HCT116 (cell line): ENCODE measurements at regions not wholly inside any gene's neighbourhood (a gene's known extent, or its start where the extent isn't known, plus 50 kb on each side); places are given as distances from the start of the nearest gene placed in this dataset.
"Not testable (repeated sequence)": the region's sequence is repeated elsewhere in the genome, so short reads cannot be mapped to it uniquely, and the experiment has no call there.

Experiments
- ATAC-seq: fragments of 200-7000 bp; cut with Tn5 transposase; 2 replicates; pipeline ENCODE4 v1.9.1; 2020; ENCODE audit warnings: mild to moderate bottlenecking, moderate library complexity
- BruUV-seq: library from RNA; stranded (reverse); fragments of 400-500 nt; replicated peaks from 2 replicates; lab custom pipeline; 2021; lab: Mats Ljungman, UMichigan
- CTCF ChIA-PET: fragments of 300-600 bp; sonication (Branson Sonifier 250); formaldehyde crosslinking; loops from one replicate; lab custom pipeline; 2021; ENCODE audit warnings: antibody characterized with exemption; lab: Charles Lee
- POLR2A ChIA-PET: fragments of 300-600, 350-600 bp; sonication (Branson Sonifier 250); formaldehyde crosslinking; loops from one replicate; lab custom pipeline; 2021; ENCODE audit warnings: antibody characterized with exemption; lab: Charles Lee
- RAD21 ChIA-PET, 2 experiments: fragments of 300-600 bp; sonication (Branson Sonifier 250); formaldehyde crosslinking; loops; one replicate each; lab custom pipeline; 2023; ENCODE audit warnings: low total read pairs in 2 of 2; ENCODE audit not compliant: uncharacterized antibody in 2 of 2, unreplicated experiment in 2 of 2, low non-redundant PET in 1 of 2; lab: Charles Lee
- DNase-seq: peaks from one replicate; pipeline ENCODE4 v3.0.0-alpha.2; 2010; ENCODE audit warnings: low read depth, low spot score
- H2AFZ ChIP-seq: fragments of 200-600 bp; shearing (Covaris generic), sonication (generic); 2 replicates; pipeline ENCODE4 v1.6.1; 2017; ENCODE audit warnings: low read depth, mixed run types, mixed read lengths, antibody characterized with exemption, low read length; ENCODE audit not compliant: poor library complexity, severe bottlenecking
- H3K27ac ChIP-seq: 2 replicates; pipeline ENCODE4 v1.5.1; 2012; ENCODE audit warnings: low read depth, low read length
- H3K27me3 ChIP-seq: fragments of 200-600 bp; sonication (generic); 2 replicates; pipeline ENCODE4 v1.6.1; 2016; ENCODE audit warnings: mixed run types, low read length, mixed read lengths; ENCODE audit not compliant: insufficient read depth
- H3K36me3 ChIP-seq, 2 experiments: fragments of 200-500 bp in 1 of 2; fragments of 200-600 bp in 1 of 2; sonication (Bioruptor generic) in 1 of 2; sonication (generic) in 1 of 2; 2 replicates each; pipeline versions ENCODE4 v1.5.1 to v1.6.1; 2014 to 2016; ENCODE audit warnings: low read length in 2 of 2, inconsistent platforms in 1 of 2, mixed read lengths in 1 of 2, mixed run types in 1 of 2; ENCODE audit not compliant: insufficient read depth in 2 of 2, control insufficient read depth in 1 of 2
- H3K4me1 ChIP-seq, 2 experiments: fragments of 200-600 bp in 1 of 2; sonication (generic) in 1 of 2; 2 replicates each; pipeline versions ENCODE4 v1.5.1 to v1.6.1; 2012 to 2017; ENCODE audit warnings: low read length in 2 of 2, inconsistent platforms in 1 of 2, mild to moderate bottlenecking in 1 of 2, mixed read lengths in 1 of 2, mixed run types in 1 of 2, moderate library complexity in 1 of 2; ENCODE audit not compliant: insufficient read depth in 2 of 2, control insufficient read depth in 1 of 2
- H3K4me2 ChIP-seq: fragments of 200-600 bp; sonication (generic); 2 replicates; pipeline ENCODE4 v1.6.1; 2017; ENCODE audit warnings: mixed run types, low read length, mixed read lengths
- H3K4me3 ChIP-seq, 2 experiments: fragments of 200-600 bp in 1 of 2; sonication (generic) in 1 of 2; replicated peaks in 1 of 2; 2 replicates each; pipeline ENCODE4 v1.5.1; 2011 to 2016; ENCODE audit warnings: low read length in 2 of 2, control low read depth in 1 of 2, low read depth in 1 of 2, mild to moderate bottlenecking in 1 of 2, mixed read lengths in 1 of 2, mixed run types in 1 of 2
- H3K79me2 ChIP-seq: fragments of 200-600 bp; sonication (generic); 2 replicates; pipeline ENCODE4 v1.6.1; 2017; ENCODE audit warnings: mild to moderate bottlenecking, mixed run types, low read length, moderate library complexity, mixed read lengths; ENCODE audit not compliant: insufficient read depth
- H3K9ac ChIP-seq: fragments of 200-600 bp; sonication (generic); 2 replicates; pipeline ENCODE4 v1.6.1; 2016; ENCODE audit warnings: low read length, mixed read lengths
- H3K9me2 ChIP-seq: fragments of 200-600 bp; sonication (generic), shearing (Covaris generic); 2 replicates; pipeline ENCODE4 v1.6.1; 2017; ENCODE audit warnings: mixed run types, mild to moderate bottlenecking, moderate library complexity; ENCODE audit not compliant: insufficient read depth
- H3K9me3 ChIP-seq, 2 experiments: fragments of 200-500 bp in 1 of 2; fragments of 200-600 bp in 1 of 2; sonication (Bioruptor generic) in 1 of 2; sonication (generic) in 1 of 2; 2 replicates each; pipeline ENCODE4 v1.6.1; 2014 to 2017; ENCODE audit warnings: low read length in 2 of 2, mixed read lengths in 2 of 2, inconsistent platforms in 1 of 2, low read depth in 1 of 2, mild to moderate bottlenecking in 1 of 2, mixed run types in 1 of 2, moderate library complexity in 1 of 2; ENCODE audit not compliant: control insufficient read depth in 1 of 2, insufficient read depth in 1 of 2
- H4K20me1 ChIP-seq: fragments of 200-600 bp; sonication (generic), shearing (Covaris generic); 2 replicates; pipeline ENCODE4 v1.6.1; 2017; ENCODE audit warnings: mixed run types, mild to moderate bottlenecking, moderate library complexity; ENCODE audit not compliant: insufficient read depth
- intact Hi-C: fragments of 100-400 bp; cut with micrococcal nuclease; formaldehyde crosslinking; loops from 2 replicates; pipeline ENCODE4 v1.10.0; 2022

- H4K20me1 ChIP-seq, H3K27ac ChIP-seq, H3K4me3 ChIP-seq, H3K36me3 ChIP-seq, POLR2A ChIA-PET, DNase-seq, H3K27me3 ChIP-seq, RAD21 ChIA-PET, H3K4me1 ChIP-seq, H3K9me2 ChIP-seq, H3K9ac ChIP-seq, intact Hi-C loops, ATAC-seq, H2AFZ ChIP-seq, H3K9me3 ChIP-seq, BruUV-seq, H3K4me2 ChIP-seq, CTCF ChIA-PET, H3K79me2 ChIP-seq: not testable (repeated sequence)
Observed at GRCh38 chr7:150189963-150190362, 133.2 kb upstream of the LRRC61 start.

- RAD21 ChIA-PET, H3K4me1 ChIP-seq, H3K4me2 ChIP-seq, H3K27me3 ChIP-seq, H3K79me2 ChIP-seq, H3K36me3 ChIP-seq, H3K27ac ChIP-seq, H3K9ac ChIP-seq, H3K9me2 ChIP-seq, CTCF ChIA-PET, DNase-seq, BruUV-seq, H2AFZ ChIP-seq, ATAC-seq, intact Hi-C loops, H4K20me1 ChIP-seq, H3K9me3 ChIP-seq, H3K4me3 ChIP-seq, POLR2A ChIA-PET: not testable (repeated sequence)
Observed at GRCh38 chr7:150192541-150192940, 130.6 kb upstream of the LRRC61 start.

- DNase-seq, BruUV-seq, CTCF ChIA-PET, H3K27ac ChIP-seq, POLR2A ChIA-PET, H3K27me3 ChIP-seq, H3K4me3 ChIP-seq, intact Hi-C loops, H3K9me3 ChIP-seq, H3K36me3 ChIP-seq, H2AFZ ChIP-seq, H3K4me1 ChIP-seq, H3K9me2 ChIP-seq, H3K9ac ChIP-seq, ATAC-seq, H4K20me1 ChIP-seq, RAD21 ChIA-PET, H3K79me2 ChIP-seq, H3K4me2 ChIP-seq: not testable (repeated sequence)
Observed at GRCh38 chr7:150193866-150194265, 129.3 kb upstream of the LRRC61 start.
